Immature natural killer cell (primary cell): ENCODE measurements at regions not wholly inside any gene's neighbourhood (a gene's known extent, or its start where the extent isn't known, plus 50 kb on each side); places are given as distances from the start of the nearest gene placed in this dataset.
"Not testable (repeated sequence)": the region's sequence is repeated elsewhere in the genome, so short reads cannot be mapped to it uniquely, and the experiment has no call there.

Experiments
- DNase-seq, 3 donors: peaks; one replicate each; pipeline ENCODE4 v3.0.0; 2022; ENCODE audit warnings: mixed read lengths in 1 of 3
- H3K27ac Mint-ChIP-seq, 6 donors: one replicate each; pipeline ENCODE4 v1.8.0; 2020; ENCODE audit warnings: mixed read lengths in 6 of 6, mild to moderate bottlenecking in 5 of 6, inconsistent platforms in 4 of 6, moderate library complexity in 3 of 6
- H3K27me3 Mint-ChIP-seq, 3 donors: one replicate each; pipeline ENCODE4 v1.8.0; 2020 to 2021; ENCODE audit warnings: low read depth in 3 of 3, mild to moderate bottlenecking in 3 of 3, mixed read lengths in 3 of 3, moderate library complexity in 3 of 3, inconsistent platforms in 1 of 3
- H3K36me3 Mint-ChIP-seq, 3 donors: one replicate each; pipeline ENCODE4 v1.8.0; 2020; ENCODE audit warnings: mixed read lengths in 3 of 3, inconsistent platforms in 2 of 3, mild to moderate bottlenecking in 2 of 3
- H3K4me1 Mint-ChIP-seq, 2 donors: one replicate each; pipeline ENCODE4 v1.8.0; 2020; ENCODE audit warnings: inconsistent platforms in 2 of 2, mild to moderate bottlenecking in 2 of 2, mixed read lengths in 2 of 2, moderate library complexity in 1 of 2
- H3K4me3 Mint-ChIP-seq, 5 donors: one replicate each; pipeline ENCODE4 v1.8.0; 2020; ENCODE audit warnings: mild to moderate bottlenecking in 5 of 5, mixed read lengths in 5 of 5, inconsistent platforms in 3 of 5, moderate library complexity in 3 of 5
- H3K9me3 Mint-ChIP-seq, 6 donors: one replicate each; pipeline ENCODE4 v1.8.0; 2020; ENCODE audit warnings: mild to moderate bottlenecking in 6 of 6, mixed read lengths in 6 of 6, inconsistent platforms in 4 of 6, moderate library complexity in 3 of 6

DNA sequence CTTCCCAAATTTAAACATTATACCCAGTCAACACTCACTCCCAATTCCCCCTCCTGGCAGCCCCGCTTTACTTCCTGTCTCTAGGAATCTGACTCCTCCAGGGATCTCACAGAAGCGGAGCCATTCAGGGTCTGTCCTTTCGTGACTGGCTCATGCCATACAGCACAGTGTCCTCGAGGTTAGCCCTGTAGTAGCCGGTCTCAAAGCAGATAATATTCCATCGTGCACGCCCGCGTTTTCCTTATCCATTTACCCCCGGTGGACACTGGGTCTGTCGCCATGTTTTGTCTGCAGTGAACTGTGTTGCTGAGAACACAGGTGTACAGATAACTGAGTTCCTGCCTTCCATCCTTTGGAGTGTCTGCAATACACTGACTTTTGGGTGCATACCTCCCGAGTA is 95.3 kb downstream of the TTLL2 start:
- peaks cover 0 to 2% (median 0%) of the 10 kb centered on the region in 6 donors for H3K9me3 Mint-ChIP-seq
- H3K36me3 Mint-ChIP-seq, result no peaks in the 10 kb centered on the region
- DNase-seq, result no peak
- H3K27ac Mint-ChIP-seq, result no peak overlapping the region
- no peaks in the 10 kb centered on the region for H3K4me1 Mint-ChIP-seq
- no peak overlapping the region for H3K4me3 Mint-ChIP-seq
- H3K27me3 Mint-ChIP-seq, result peaks cover 2 to 6% (median 3%) of the 10 kb centered on the region in 3 donors

DNA sequence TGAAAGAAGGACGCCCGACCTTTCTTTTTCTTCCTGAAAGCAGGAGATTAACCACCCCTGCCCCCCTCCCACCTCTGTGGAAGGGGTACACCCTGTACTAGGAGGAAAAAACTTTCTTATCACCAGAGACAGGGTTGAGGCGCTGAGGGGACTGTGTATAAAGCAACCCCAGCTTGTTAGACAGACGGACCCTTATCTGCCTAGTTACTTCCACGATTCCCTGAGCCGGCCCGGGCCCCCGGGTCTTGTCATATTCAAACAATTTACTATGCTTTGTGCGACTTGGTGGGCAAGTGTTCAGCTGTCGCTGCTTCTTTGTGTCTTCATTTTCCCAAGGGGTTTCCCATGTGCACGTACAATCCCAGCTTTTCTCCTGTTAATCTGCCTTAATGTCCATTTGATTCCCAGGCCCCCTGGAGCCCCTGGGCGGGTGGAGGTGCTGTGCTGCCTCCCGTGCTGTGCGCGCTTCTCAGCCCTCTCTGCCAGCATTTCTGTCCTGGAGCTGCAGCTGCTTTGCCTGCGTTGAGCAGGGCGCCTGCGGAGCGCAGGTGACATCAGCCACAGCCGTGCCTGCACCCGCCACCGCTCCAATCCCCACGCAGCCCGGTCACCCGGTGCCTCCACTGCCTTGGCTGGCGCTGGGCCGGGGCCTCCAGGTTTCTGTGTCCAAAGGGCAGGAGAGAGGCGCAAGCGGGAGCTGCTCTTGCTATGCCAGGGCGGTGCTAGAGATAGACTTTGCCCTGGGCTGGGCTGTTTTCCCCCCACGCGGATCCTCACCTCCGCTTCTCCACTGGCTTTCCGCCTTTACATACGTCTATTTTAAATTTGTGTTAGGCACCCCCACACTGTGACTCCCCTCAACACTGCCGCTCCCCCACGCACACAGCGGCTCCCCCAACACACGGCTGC is 96.2 kb downstream of the TTLL2 start:
- no peak for DNase-seq
- Mint-ChIP-seq H3K4me1 (no peaks in the 10 kb centered on the region), H3K36me3 (no peaks in the 10 kb centered on the region), H3K4me3 (no peak overlapping the region), H3K27ac (no peak overlapping the region), H3K9me3 (peaks cover 0 to 2% (median 0%) of the 10 kb centered on the region in 6 donors), H3K27me3 (peaks cover 2 to 6% (median 5%) of the 10 kb centered on the region in 3 donors)

DNA sequence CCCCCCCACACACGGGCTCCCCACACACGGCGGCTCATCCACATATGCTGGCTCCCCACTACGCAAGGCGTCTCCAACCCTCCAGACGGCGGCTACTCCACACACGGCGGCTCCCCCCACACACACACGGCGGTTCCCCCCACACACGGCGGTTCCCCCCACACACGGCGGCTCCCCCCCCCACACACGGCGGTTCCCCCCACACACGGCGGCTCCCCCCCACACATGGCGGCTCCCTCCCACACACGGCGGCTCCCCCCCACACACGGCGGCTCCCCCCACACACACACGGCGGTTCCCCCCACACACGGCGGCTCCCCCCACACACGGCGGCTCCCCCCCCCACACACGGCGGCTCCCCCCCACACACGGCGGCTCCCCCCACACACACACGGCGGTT is 97.1 kb downstream of the TTLL2 start:
- DNase-seq, H3K9me3 Mint-ChIP-seq, H3K27ac Mint-ChIP-seq, H3K4me3 Mint-ChIP-seq, H3K4me1 Mint-ChIP-seq, H3K27me3 Mint-ChIP-seq, H3K36me3 Mint-ChIP-seq: not testable (repeated sequence)

DNA sequence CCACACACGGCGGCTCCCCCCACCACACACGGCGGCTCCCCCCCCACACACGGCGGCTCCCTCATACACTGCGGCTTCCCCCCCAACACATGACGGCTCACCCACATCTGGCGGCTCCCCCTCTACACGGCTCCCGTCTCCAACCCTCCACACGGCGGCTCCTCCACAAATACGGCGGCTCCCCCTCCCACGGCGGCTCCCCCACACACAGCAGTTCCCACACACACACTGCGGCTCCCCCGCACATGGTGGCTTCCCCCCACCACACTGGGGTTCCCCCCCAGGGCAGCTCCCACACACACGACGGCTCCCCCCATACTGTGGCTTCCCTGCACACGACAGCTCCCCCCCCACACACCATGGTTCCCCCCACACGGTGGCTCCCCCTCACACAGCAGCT is 98.0 kb downstream of the TTLL2 start:
- H3K4me1 Mint-ChIP-seq, result no peaks in the 10 kb centered on the region
- H3K27me3 Mint-ChIP-seq, result peaks cover 0 to 9% (median 5%) of the 10 kb centered on the region in 3 donors
- H3K27ac Mint-ChIP-seq, result no peak overlapping the region
- H3K9me3 Mint-ChIP-seq, result peaks cover 0 to 2% (median 0%) of the 10 kb centered on the region in 6 donors
- H3K4me3 Mint-ChIP-seq, result no peak overlapping the region
- H3K36me3 Mint-ChIP-seq, result no peaks in the 10 kb centered on the region
- DNase-seq, result no peak

DNA sequence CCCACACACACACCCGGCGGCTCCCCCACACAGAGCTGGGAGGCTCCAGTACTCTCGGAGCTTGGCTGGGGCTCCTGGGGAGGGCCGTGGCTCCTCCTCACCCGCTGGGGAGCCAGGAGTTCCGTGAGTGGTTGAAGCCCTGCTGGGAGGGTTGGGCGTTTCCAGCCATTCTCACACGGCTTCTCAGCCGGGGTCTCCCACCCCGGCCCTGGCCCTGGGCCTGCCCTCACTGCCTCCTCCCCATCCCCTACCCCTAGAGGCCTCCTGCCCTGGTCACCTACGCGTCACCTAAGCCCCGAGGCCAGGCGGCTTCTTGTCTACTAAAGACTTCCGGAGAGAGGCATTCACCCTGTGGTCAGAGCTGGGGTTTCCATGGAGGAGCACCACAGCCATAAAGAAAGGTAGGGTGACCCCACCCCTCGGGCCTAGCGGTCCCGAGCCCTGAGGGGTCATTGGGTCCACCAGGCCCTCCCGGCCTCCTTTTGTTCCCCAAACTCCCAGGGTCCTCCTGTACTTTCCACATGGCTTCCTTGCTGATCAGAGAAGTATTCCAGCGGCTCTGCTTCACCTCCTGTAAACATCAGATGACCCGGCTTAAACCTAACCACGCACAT is 99.3 kb downstream of the TTLL2 start:
- Mint-ChIP-seq H3K4me3 (no peak overlapping the region), H3K27me3 (peaks cover 0 to 9% (median 5%) of the 10 kb centered on the region in 3 donors), H3K9me3 (peaks cover 0 to 3% (median 0%) of the 10 kb centered on the region in 6 donors), H3K27ac (no peak overlapping the region), H3K36me3 (no peaks in the 10 kb centered on the region), H3K4me1 (no peaks in the 10 kb centered on the region)
- no peak for DNase-seq

DNA sequence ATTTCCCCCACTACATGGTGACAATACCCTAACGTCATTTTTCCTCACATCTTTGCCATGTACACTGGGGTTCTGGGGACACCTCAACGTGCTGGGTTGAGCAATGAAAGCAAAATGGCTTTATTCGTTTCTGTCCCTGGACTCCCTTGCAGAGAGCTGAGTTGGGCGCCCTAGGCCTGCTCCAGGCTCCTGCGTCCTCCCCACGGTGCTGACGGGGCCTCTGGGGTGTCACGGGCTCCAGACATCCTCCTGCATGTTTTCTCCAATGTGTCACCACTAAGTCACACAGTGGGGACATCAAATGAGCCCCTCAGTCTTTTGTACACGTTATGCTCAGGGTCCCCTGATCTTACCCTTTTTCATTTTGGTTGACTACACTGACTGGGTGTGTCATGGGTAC is 99.8 kb downstream of the TTLL2 start:
- no peak for DNase-seq
- H3K4me1 Mint-ChIP-seq, result no peaks in the 10 kb centered on the region
- H3K36me3 Mint-ChIP-seq, result no peaks in the 10 kb centered on the region
- peaks cover 0 to 3% (median 0%) of the 10 kb centered on the region in 6 donors for H3K9me3 Mint-ChIP-seq
- H3K27me3 Mint-ChIP-seq, result peaks cover 0 to 11% (median 5%) of the 10 kb centered on the region in 3 donors
- no peak overlapping the region for H3K27ac Mint-ChIP-seq
- no peak overlapping the region for H3K4me3 Mint-ChIP-seq

DNA sequence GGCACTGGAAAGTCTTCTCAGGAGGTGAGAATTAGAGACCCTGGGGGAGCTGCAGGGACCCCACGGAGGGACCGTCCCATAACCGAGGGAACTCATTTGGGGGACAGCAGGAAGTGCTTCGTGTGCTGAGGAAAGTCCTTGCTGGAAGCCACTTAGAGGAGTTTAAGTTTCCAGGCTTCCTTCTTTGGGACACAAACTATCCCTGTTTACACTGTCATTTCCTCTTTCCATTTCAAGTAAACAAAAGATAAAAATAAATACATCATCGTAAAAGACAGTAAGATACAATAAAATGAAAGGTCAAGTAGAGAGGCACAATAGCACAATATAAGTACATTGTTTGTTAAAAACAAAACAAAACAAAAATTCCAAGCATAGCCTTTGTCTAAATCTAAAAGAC is 101.2 kb downstream of the TTLL2 start:
- no peaks in the 10 kb centered on the region for H3K4me1 Mint-ChIP-seq
- H3K27me3 Mint-ChIP-seq, result peaks cover 0 to 13% (median 5%) of the 10 kb centered on the region in 3 donors
- no peak for DNase-seq
- no peak overlapping the region for H3K27ac Mint-ChIP-seq
- peaks cover 0 to 3% (median 0%) of the 10 kb centered on the region in 6 donors for H3K9me3 Mint-ChIP-seq
- no peak overlapping the region for H3K4me3 Mint-ChIP-seq
- H3K36me3 Mint-ChIP-seq, result no peaks in the 10 kb centered on the region

DNA sequence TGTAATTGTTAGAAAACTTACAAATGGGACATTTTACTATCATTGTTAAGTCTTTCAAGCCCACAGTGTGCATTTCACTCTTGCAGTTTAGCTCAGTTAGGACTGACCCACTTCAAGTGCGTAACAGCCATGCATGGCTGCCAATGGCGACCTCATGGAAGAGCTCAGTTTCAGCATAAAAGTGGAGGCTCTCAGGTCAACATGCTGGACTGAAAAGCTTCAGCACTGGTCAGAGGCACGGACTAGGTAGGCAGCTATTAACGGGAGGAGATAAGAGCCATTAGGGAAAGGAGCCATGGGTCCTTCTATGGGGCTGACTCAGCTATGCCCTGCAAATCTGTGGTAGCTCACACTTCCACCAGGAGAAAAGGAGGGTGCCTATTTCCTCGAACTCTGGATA is 101.8 kb downstream of the TTLL2 start:
- H3K9me3 Mint-ChIP-seq, result peaks cover 0 to 3% (median 0%) of the 10 kb centered on the region in 6 donors
- H3K27me3 Mint-ChIP-seq, result peaks cover 0 to 13% (median 5%) of the 10 kb centered on the region in 3 donors
- H3K4me1 Mint-ChIP-seq, result no peaks in the 10 kb centered on the region

DNA sequence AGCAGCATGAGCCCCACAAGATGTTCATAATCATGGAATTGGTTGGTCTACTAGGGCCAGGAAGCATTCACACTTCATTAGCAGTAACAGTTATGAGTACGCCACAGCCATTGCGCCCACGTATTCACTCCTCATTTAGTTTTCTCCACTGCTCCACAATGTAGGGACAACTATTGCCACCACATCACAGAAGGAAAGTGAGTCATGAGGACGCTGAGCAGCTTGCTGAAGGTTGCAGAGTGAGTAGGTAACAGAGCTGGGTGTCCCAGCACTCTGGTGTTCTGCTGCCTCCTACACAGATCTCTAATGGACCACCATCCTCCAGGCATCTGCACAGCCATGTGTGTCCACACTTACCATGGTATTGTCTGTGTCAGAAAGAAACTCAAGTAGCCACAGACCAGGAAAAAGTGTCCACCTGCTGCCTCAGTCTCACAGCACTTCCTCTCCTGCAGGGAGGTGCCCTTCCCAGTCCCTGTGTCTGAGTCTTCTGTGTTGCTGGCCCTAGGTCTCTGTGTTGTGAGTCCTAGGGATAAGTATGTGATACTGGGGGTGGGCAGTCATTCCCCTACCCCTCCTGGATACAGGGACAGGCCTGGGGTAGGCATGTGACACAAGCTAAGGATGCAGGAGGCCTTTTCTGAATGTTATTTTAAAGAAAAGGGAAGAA is 103.9 kb downstream of the TTLL2 start:
- Mint-ChIP-seq H3K36me3 (no peaks in the 10 kb centered on the region), H3K9me3 (peaks cover 0 to 3% (median 0%) of the 10 kb centered on the region in 6 donors), H3K4me1 (no peaks in the 10 kb centered on the region), H3K4me3 (no peak overlapping the region), H3K27ac (no peak overlapping the region), H3K27me3 (peaks cover 0 to 13% (median 6%) of the 10 kb centered on the region in 3 donors)
- DNase-seq, result no peak

More for the DNA sequence above, 101.8 kb downstream of the TTLL2 start:
- H3K4me3 Mint-ChIP-seq, result no peak overlapping the region
- no peak overlapping the region for H3K27ac Mint-ChIP-seq
- no peaks in the 10 kb centered on the region for H3K36me3 Mint-ChIP-seq
- no peak for DNase-seq

DNA sequence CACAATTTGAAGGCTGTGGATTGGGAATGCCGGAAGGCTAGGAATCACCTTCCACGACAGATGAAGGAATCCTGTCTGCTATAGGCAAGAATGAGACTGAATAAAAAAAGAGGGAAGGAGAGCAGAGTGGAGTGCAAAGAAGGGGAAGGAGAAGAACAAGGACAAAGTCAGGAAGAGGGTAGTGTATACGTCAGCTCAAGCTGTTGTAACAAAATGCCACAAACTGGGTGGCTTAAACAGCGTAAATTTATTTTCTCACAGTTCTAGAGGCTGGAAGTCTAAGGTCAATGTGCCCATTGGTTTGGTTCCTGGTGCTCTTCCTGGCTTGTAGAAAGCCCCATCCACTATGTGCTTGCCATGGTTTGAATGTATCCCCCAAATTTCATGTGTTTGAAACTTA is 104.5 kb downstream of the TTLL2 start:
- no peaks in the 10 kb centered on the region for H3K4me1 Mint-ChIP-seq
- no peak overlapping the region for H3K27ac Mint-ChIP-seq
- H3K9me3 Mint-ChIP-seq, result peaks cover 0 to 3% (median 0%) of the 10 kb centered on the region in 6 donors
- no peaks in the 10 kb centered on the region for H3K36me3 Mint-ChIP-seq
- H3K4me3 Mint-ChIP-seq, result no peak overlapping the region
- no peak for DNase-seq
- H3K27me3 Mint-ChIP-seq, result peaks cover 0 to 13% (median 6%) of the 10 kb centered on the region in 3 donors

DNA sequence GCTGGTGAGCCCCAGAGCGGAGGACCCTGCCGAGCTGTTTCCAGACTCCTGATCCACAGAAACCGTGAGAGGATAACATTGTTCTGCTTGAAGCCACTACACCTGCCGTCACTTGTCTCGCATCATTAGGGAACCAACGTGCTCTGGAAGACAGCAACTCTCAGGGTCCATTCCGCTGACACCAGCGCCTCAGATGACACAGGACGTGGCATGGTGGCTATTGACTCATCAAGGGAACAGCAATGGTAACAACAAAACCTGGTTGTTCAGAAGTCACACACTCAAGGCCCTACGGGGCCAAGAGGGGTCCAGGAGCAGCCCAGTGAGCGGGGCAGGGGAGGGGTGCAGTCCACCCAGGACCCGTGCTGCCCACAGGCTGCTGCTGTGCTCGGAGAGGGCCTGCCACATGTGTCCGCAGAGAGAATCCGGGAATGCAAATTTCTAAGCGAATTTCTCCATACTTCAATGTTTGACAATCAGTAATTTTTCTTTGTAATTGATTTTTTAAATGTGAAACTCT is 110.4 kb downstream of the TTLL2 start:
- Mint-ChIP-seq H3K4me3 (no peak overlapping the region), H3K4me1 (no peaks in the 10 kb centered on the region), H3K36me3 (no peaks in the 10 kb centered on the region), H3K9me3 (no peaks in the 10 kb centered on the region), H3K27ac (no peak overlapping the region), H3K27me3 (peaks cover 1 to 8% (median 5%) of the 10 kb centered on the region in 3 donors)
- DNase-seq, result no peak

DNA sequence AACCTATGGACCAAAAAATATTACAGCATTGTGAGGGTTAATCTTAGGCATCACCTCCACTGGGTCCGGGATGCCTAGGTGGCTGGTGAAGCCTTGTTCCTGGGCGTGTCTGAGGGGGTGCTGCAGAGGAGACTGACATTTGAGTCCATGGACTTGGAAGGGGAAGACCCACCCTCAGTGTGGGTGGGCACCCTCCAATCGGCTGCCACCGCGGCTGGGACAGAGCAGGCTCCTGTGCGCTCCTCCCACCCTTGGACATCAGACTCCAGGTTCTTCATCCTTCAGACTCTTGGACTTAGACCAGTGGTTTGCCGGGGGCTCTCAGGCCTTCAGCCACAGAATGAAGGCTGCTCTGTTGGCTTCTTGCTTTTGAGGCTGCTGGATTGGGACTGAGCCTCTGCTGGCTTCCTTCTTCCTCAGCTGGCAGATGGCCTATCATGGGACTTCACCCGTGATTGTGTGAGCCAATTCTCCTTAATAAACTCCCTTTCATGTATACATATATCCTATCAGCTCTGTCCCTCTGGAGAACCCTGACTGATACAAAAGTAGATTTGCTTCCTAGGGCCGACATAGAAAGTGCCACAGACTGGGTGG is 113.1 kb downstream of the TTLL2 start:
- Mint-ChIP-seq H3K4me1 (no peaks in the 10 kb centered on the region), H3K9me3 (no peaks in the 10 kb centered on the region), H3K27ac (no peak overlapping the region), H3K36me3 (no peaks in the 10 kb centered on the region), H3K4me3 (no peak overlapping the region), H3K27me3 (peaks cover 0 to 5% (median 5%) of the 10 kb centered on the region in 3 donors)
- DNase-seq, result no peak

DNA sequence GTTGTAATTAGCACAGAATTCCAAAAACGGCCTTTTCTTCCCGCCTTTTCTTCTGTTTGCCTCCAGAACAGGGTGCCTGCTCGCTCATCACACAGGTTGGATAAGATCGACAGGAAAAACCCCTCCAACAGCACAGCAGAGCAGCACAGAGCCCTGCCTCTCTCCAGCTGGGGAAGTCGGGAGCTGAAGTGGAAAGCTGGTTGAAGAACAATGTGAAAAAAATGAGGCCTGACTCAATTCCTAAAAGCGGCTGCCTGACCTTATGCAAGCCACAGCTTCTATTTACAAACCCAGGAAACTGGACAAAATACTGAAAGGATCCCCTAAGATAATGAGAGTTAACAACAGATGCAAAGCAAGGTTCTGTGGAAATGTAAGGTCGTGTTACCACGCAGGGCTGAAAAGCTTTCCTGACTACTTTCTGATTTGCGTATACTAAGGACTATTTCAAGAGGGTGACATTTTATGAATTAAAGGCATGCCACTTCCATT is 116.9 kb downstream of the TTLL2 start:
- Mint-ChIP-seq H3K27me3 (peaks cover 2 to 8% (median 8%) of the 10 kb centered on the region in 3 donors), H3K36me3 (no peaks in the 10 kb centered on the region), H3K4me1 (no peaks in the 10 kb centered on the region), H3K9me3 (no peaks in the 10 kb centered on the region), H3K4me3 (no peak overlapping the region), H3K27ac (no peak overlapping the region)
- DNase-seq, result no peak
